CD4-positive, alpha-beta T cell treated with Interleukin-1 beta for 1 hour (primary cell): ENCODE measurements at regions not wholly inside any gene's neighbourhood (a gene's known extent, or its start where the extent isn't known, plus 50 kb on each side); places are given as distances from the start of the nearest gene placed in this dataset.
"Not testable (repeated sequence)": the region's sequence is repeated elsewhere in the genome, so short reads cannot be mapped to it uniquely, and the experiment has no call there.

Experiments
- DNase-seq, 2 donors: peaks; one replicate each; pipeline ENCODE4 v3.0.0-alpha.2; 2020 to 2022

GRCh38 chr15:37427393-37427792, 327.0 kb upstream of the MEIS2 start:
- DNase-seq = not testable (repeated sequence)

GRCh38 chr15:37446921-37447320, 346.6 kb upstream of the MEIS2 start:
- DNase-seq = no peak

GRCh38 chr15:37452498-37452897, 352.1 kb upstream of the MEIS2 start:
- no peak for DNase-seq

GRCh38 chr15:37480482-37480881, 380.1 kb upstream of the MEIS2 start:
- no peak for DNase-seq

GRCh38 chr15:37481126-37481525, 380.8 kb upstream of the MEIS2 start:
- no peak for DNase-seq

- no peak for DNase-seq
These were observed 383.4 kb upstream of the MEIS2 start for GRCh38 chr15:37483779-37484178.

- no peak for DNase-seq
These were observed 384.7 kb upstream of the MEIS2 start for GRCh38 chr15:37485056-37485455.

- DNase-seq = no peak
These were observed 390.4 kb upstream of the MEIS2 start for GRCh38 chr15:37490707-37491106.

- DNase-seq = no peak
These were observed 416.3 kb upstream of the MEIS2 start for GRCh38 chr15:37516621-37517020.

- DNase-seq = no peak
These were observed 417.0 kb upstream of the MEIS2 start for GRCh38 chr15:37517191-37517895.

- no peak for DNase-seq
These were observed 416.0 kb upstream of the TMCO5A start for GRCh38 chr15:37518436-37518835.

GRCh38 chr15:37520026-37520425, 414.4 kb upstream of the TMCO5A start:
- no peak for DNase-seq

GRCh38 chr15:37520882-37521281, 413.6 kb upstream of the TMCO5A start:
- DNase-seq = no peak

GRCh38 chr15:37524601-37525000, 409.8 kb upstream of the TMCO5A start:
- no peak for DNase-seq

GRCh38 chr15:37528432-37528831, 406.0 kb upstream of the TMCO5A start:
- DNase-seq = no peak

- DNase-seq = no peak
These were observed 397.4 kb upstream of the TMCO5A start for GRCh38 chr15:37536967-37537605.

GRCh38 chr15:37537802-37538201, 396.6 kb upstream of the TMCO5A start:
- no peak for DNase-seq

- no peak for DNase-seq
These were observed 386.3 kb upstream of the TMCO5A start for GRCh38 chr15:37548116-37548515.

GRCh38 chr15:37550360-37551024, 383.9 kb upstream of the TMCO5A start:
- no peak for DNase-seq

GRCh38 chr15:37572401-37572800, 362.0 kb upstream of the TMCO5A start:
- no peak for DNase-seq

- DNase-seq = no peak
These were observed 359.5 kb upstream of the TMCO5A start for GRCh38 chr15:37574985-37575384.

- no peak for DNase-seq
These were observed 357.5 kb upstream of the TMCO5A start for GRCh38 chr15:37576952-37577351.

- no peak for DNase-seq
These were observed 352.4 kb upstream of the TMCO5A start for GRCh38 chr15:37581866-37582532.

GRCh38 chr15:37582852-37583251, 351.6 kb upstream of the TMCO5A start:
- DNase-seq = no peak
